Progenitor cell of endocrine pancreas (in vitro differentiated cells): ENCODE measurements at regions not wholly inside any gene's neighbourhood (a gene's known extent, or its start where the extent isn't known, plus 50 kb on each side); places are given as distances from the start of the nearest gene placed in this dataset.
A peak's percentile ranks its signal among the peaks of the same experiment; 100 is the strongest.

Experiments used
- DNase-seq: peaks from one replicate; pipeline ENCODE4 v3.0.0; 2021; ENCODE audit warnings: low spot score; ENCODE audit not compliant: unreplicated experiment
- H3K27ac Mint-ChIP-seq: 2 replicates; pipeline ENCODE4 v1.8.0; 2021; ENCODE audit warnings: mild to moderate bottlenecking, moderate library complexity, mixed read lengths
- H3K27me3 Mint-ChIP-seq: 2 replicates; pipeline ENCODE4 v1.8.0; 2021; ENCODE audit warnings: mixed read lengths
- H3K36me3 Mint-ChIP-seq: 2 replicates; pipeline ENCODE4 v1.8.0; 2022; ENCODE audit warnings: mixed read lengths; ENCODE audit not compliant: insufficient read depth
- H3K4me1 Mint-ChIP-seq: 2 replicates; pipeline ENCODE4 v1.8.0; 2021; ENCODE audit warnings: low read depth, mixed read lengths
- H3K4me3 Mint-ChIP-seq: 2 replicates; pipeline ENCODE4 v1.8.0; 2021; ENCODE audit warnings: low read depth, mild to moderate bottlenecking, moderate library complexity, mixed read lengths
- H3K9me3 Mint-ChIP-seq: 2 replicates; pipeline ENCODE4 v1.8.0; 2021; ENCODE audit warnings: low read depth, mixed read lengths
- CTCF ChIP-seq: fragments of 200-600 bp; sonication (generic); IDR thresholded peaks from one replicate; pipeline ENCODE4 v1.5.0; 2021; ENCODE audit warnings: antibody characterized with exemption, mild to moderate bottlenecking; ENCODE audit not compliant: unreplicated experiment

- Mint-ChIP-seq H3K27ac (peak overlapping the region; percentile 56), H3K4me1 (peaks cover 9% of the 10 kb centered on the region), H3K36me3 (no peaks in the 10 kb centered on the region), H3K27me3 (peaks cover 17% of the 10 kb centered on the region), H3K9me3 (no peaks in the 10 kb centered on the region), H3K4me3 (no peak overlapping the region)
- no peak for TF ChIP-seq CTCF
- no peak for DNase-seq
Measured at GRCh38 chr14:101623077-101623372, 61.7 kb downstream of the DIO3 start.

- DNase-seq = no peak
- Mint-ChIP-seq H3K27me3 (peaks cover 13% of the 10 kb centered on the region), H3K36me3 (no peaks in the 10 kb centered on the region), H3K27ac (peak overlapping the region; percentile 18), H3K4me3 (no peak overlapping the region), H3K9me3 (no peaks in the 10 kb centered on the region), H3K4me1 (peaks cover 9% of the 10 kb centered on the region)
- TF ChIP-seq CTCF = no peak
Measured at GRCh38 chr14:101623685-101624444, 62.6 kb downstream of the DIO3 start.

GRCh38 chr14:101624536-101624935 lies 63.2 kb downstream of the DIO3 start:
- Mint-ChIP-seq H3K27ac (peak overlapping the region; percentile 18), H3K36me3 (no peaks in the 10 kb centered on the region)
- no peak for DNase-seq

GRCh38 chr14:101625336-101626097 lies 64.2 kb downstream of the DIO3 start:
- Mint-ChIP-seq H3K4me3 (no peak overlapping the region), H3K27ac (no peak overlapping the region), H3K36me3 (no peaks in the 10 kb centered on the region), H3K27me3 (peaks cover 10% of the 10 kb centered on the region), H3K9me3 (no peaks in the 10 kb centered on the region), H3K4me1 (peaks cover 17% of the 10 kb centered on the region)
- TF ChIP-seq CTCF = no peak
- DNase-seq = no peak

More at GRCh38 chr14:101624536-101624935, 63.2 kb downstream of the DIO3 start:
- no peak for TF ChIP-seq CTCF
- H3K4me1 Mint-ChIP-seq = peaks cover 9% of the 10 kb centered on the region
- H3K4me3 Mint-ChIP-seq = no peak overlapping the region
- peaks cover 10% of the 10 kb centered on the region for H3K27me3 Mint-ChIP-seq
- H3K9me3 Mint-ChIP-seq = no peaks in the 10 kb centered on the region

GRCh38 chr14:101626331-101626730 lies 65.0 kb downstream of the DIO3 start:
- Mint-ChIP-seq H3K9me3 (no peaks in the 10 kb centered on the region), H3K27ac (no peak overlapping the region), H3K27me3 (peaks cover 10% of the 10 kb centered on the region), H3K4me1 (peaks cover 22% of the 10 kb centered on the region), H3K36me3 (no peaks in the 10 kb centered on the region), H3K4me3 (no peak overlapping the region)
- no peak for TF ChIP-seq CTCF
- no peak for DNase-seq
